GM06990 (cell line): ENCODE measurements at regions not wholly inside any gene's neighbourhood (a gene's known extent, or its start where the extent isn't known, plus 50 kb on each side); places are given as distances from the start of the nearest gene placed in this dataset.
A peak's percentile ranks its signal among the peaks of the same experiment; 100 is the strongest.

Experiments
- DNase-seq: peaks from one replicate; pipeline ENCODE4 v3.0.0-alpha.2; 2011; ENCODE audit not compliant: insufficient read length; ENCODE audit errors: extremely low read depth
- H3K27me3 ChIP-seq: replicated peaks from 2 replicates; pipeline ENCODE4 v1.6.0; 2011; ENCODE audit warnings: low read length; ENCODE audit not compliant: control insufficient read depth, insufficient read depth
- H3K36me3 ChIP-seq: 2 replicates; pipeline ENCODE4 v1.5.1; 2011; ENCODE audit warnings: low read length; ENCODE audit not compliant: control insufficient read depth, insufficient read depth
- H3K4me3 ChIP-seq: replicated peaks from 2 replicates; pipeline ENCODE4 v1.5.1; 2011; ENCODE audit warnings: low read depth, mild to moderate bottlenecking, control low read depth, low read length
- TF ChIP-seq, protein P1 (sequence below): IDR thresholded peaks from 2 replicates; pipeline ENCODE4 v1.5.1; 2011; ENCODE audit warnings: low read length, control low read depth, mild to moderate bottlenecking, inconsistent platforms; ENCODE audit not compliant: insufficient read depth, poor library complexity, severe bottlenecking

- TF ChIP-seq, protein P1, sequence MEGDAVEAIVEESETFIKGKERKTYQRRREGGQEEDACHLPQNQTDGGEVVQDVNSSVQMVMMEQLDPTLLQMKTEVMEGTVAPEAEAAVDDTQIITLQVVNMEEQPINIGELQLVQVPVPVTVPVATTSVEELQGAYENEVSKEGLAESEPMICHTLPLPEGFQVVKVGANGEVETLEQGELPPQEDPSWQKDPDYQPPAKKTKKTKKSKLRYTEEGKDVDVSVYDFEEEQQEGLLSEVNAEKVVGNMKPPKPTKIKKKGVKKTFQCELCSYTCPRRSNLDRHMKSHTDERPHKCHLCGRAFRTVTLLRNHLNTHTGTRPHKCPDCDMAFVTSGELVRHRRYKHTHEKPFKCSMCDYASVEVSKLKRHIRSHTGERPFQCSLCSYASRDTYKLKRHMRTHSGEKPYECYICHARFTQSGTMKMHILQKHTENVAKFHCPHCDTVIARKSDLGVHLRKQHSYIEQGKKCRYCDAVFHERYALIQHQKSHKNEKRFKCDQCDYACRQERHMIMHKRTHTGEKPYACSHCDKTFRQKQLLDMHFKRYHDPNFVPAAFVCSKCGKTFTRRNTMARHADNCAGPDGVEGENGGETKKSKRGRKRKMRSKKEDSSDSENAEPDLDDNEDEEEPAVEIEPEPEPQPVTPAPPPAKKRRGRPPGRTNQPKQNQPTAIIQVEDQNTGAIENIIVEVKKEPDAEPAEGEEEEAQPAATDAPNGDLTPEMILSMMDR, result no peak
- no peak for DNase-seq
- H3K27me3 ChIP-seq, result no peaks in the 10 kb centered on the region
- no peaks in the 10 kb centered on the region for H3K36me3 ChIP-seq
- H3K4me3 ChIP-seq, result no peak overlapping the region
These were observed 104.9 kb downstream of the DUSP10 start for GRCh38 chr1:221636967-221637366.

DNA sequence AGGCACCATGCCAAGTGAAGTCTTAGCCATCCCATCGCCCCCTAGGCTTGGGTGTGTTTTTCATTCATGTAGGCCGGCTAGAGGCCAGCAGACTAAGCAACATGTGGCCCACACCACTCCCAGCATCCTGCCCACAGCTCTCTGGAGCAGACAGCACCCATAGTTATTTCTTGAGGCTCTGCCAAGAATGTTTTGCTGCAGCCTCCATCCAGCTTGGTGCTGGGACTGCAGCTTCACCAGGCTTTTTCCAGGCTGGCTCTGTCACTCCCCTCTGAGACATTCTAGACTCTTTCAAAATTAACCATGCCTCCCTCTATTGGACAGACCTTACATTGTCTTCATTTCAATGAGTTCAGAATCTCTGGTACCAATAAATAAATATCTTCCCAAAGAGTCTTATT is 104.2 kb downstream of the DUSP10 start:
- no peak for DNase-seq
- Histone ChIP-seq H3K36me3 (no peaks in the 10 kb centered on the region), H3K4me3 (no peak overlapping the region), H3K27me3 (no peaks in the 10 kb centered on the region)
- TF ChIP-seq, protein P1, result no peak

- Histone ChIP-seq H3K27me3 (no peaks in the 10 kb centered on the region), H3K36me3 (no peaks in the 10 kb centered on the region), H3K4me3 (no peak overlapping the region)
- DNase-seq, result no peak
- TF ChIP-seq, protein P1, result no peak
These were observed 103.3 kb downstream of the DUSP10 start for GRCh38 chr1:221638595-221638994.

GRCh38 chr1:221641811-221642210 is 100.1 kb downstream of the DUSP10 start:
- Histone ChIP-seq H3K36me3 (no peaks in the 10 kb centered on the region), H3K27me3 (no peaks in the 10 kb centered on the region), H3K4me3 (no peak overlapping the region)
- no peak for DNase-seq
- TF ChIP-seq, protein P1, result no peak

- H3K27me3 ChIP-seq, result no peaks in the 10 kb centered on the region
- DNase-seq, result peak; percentile 18
- no peak overlapping the region for H3K4me3 ChIP-seq
- TF ChIP-seq, protein P1, result no peak
- H3K36me3 ChIP-seq, result no peaks in the 10 kb centered on the region
These were observed 98.3 kb downstream of the DUSP10 start for GRCh38 chr1:221643404-221644144.

GRCh38 chr1:221644145-221644448 is 97.8 kb downstream of the DUSP10 start:
- TF ChIP-seq, protein P1, result no peak
- Histone ChIP-seq H3K27me3 (no peaks in the 10 kb centered on the region), H3K4me3 (no peak overlapping the region), H3K36me3 (no peaks in the 10 kb centered on the region)
- DNase-seq, result peak; percentile 8
